ENCODE measurements at regions not wholly inside any gene's neighbourhood (a gene's known extent, or its start where the extent isn't known, plus 50 kb on each side); places are given as distances from the start of the nearest gene placed in this dataset.

- TF ChIP-seq CTCF (IDR thresholded peaks at IDR 0.05) (peak in 5 of 7 experiments; percentile 48 to 67 (median 67)), POLR2A (IDR thresholded peaks at IDR 0.05) (no peak), POLR2AphosphoS5 (IDR thresholded peaks at IDR 0.05) (no peak)
These were observed 155.4 kb downstream of the DIO2 start for GRCh38 chr14:80055667-80056496.

Data from stomach (tissue), 4 donors.